Calu3 (cell line): ENCODE measurements at regions not wholly inside any gene's neighbourhood (a gene's known extent, or its start where the extent isn't known, plus 50 kb on each side); places are given as distances from the start of the nearest gene placed in this dataset.
A peak's percentile ranks its signal among the peaks of the same experiment; 100 is the strongest.

Experiments used
- BruUV-seq: library from RNA; stranded (reverse); fragments of 400-500 nt; replicated peaks from 2 replicates; lab custom pipeline; 2021; lab: Mats Ljungman, UMichigan
- CTCF ChIA-PET: fragments of 300-600 bp; sonication (Branson Sonifier 250); formaldehyde crosslinking; loops from one replicate; lab custom pipeline; 2022; ENCODE audit warnings: antibody characterized with exemption; lab: Charles Lee
- DNase-seq: peaks from one replicate; pipeline ENCODE4 v3.0.0; 2022
- H3K27ac Mint-ChIP-seq: one replicate; pipeline ENCODE4 v1.8.0; 2022; ENCODE audit warnings: mixed read lengths; ENCODE audit not compliant: unreplicated experiment
- H3K27me3 Mint-ChIP-seq: one replicate; pipeline ENCODE4 v1.8.0; 2022; ENCODE audit warnings: mixed read lengths; ENCODE audit not compliant: unreplicated experiment
- H3K36me3 Mint-ChIP-seq: one replicate; pipeline ENCODE4 v1.8.0; 2022; ENCODE audit warnings: mild to moderate bottlenecking, moderate library complexity, mixed read lengths; ENCODE audit not compliant: insufficient read depth, unreplicated experiment
- H3K4me1 Mint-ChIP-seq: one replicate; pipeline ENCODE4 v1.8.0; 2022; ENCODE audit warnings: mild to moderate bottlenecking, low read depth, mixed read lengths; ENCODE audit not compliant: unreplicated experiment
- H3K4me3 Mint-ChIP-seq: one replicate; pipeline ENCODE4 v1.8.0; 2022; ENCODE audit warnings: mild to moderate bottlenecking, low read depth, moderate library complexity, mixed read lengths; ENCODE audit not compliant: unreplicated experiment
- H3K9me3 Mint-ChIP-seq: one replicate; pipeline ENCODE4 v1.8.0; 2022; ENCODE audit warnings: low read depth, mixed read lengths; ENCODE audit not compliant: unreplicated experiment
- CTCF ChIP-seq: fragments of 200-600 bp; IDR thresholded peaks from one replicate; pipeline ENCODE4 v1.8.0; 2022; ENCODE audit warnings: antibody characterized with exemption; ENCODE audit not compliant: unreplicated experiment
- intact Hi-C: fragments of 100-400 bp; cut with micrococcal nuclease; formaldehyde crosslinking; loops from one replicate; pipeline ENCODE4 v1.10.0; 2022; ENCODE audit not compliant: unreplicated experiment

DNA sequence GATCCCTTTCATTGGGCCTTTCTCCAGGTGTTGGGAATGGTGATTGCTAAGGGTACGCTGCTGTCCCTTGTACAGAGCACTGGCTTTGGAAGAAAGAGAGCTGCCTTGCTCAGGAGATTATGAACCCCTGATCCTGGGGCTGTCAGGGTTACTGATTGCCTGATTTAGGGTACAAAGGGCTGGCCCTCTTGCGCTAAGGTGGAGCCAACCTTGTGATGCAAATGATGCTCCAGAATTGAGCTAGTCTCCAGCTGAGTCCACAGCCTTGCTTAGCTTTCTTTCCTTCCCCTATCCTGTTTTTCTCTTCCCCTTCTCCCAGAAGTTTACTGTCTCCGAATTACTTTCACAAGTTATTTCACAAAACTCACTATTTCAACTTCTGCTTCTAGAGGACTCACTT, 334.7 kb downstream of the AMY1C start:
- Mint-ChIP-seq H3K4me3 (no peak overlapping the region), H3K36me3 (no peaks in the 10 kb centered on the region), H3K4me1 (no peaks in the 10 kb centered on the region), H3K27me3 (no peaks in the 10 kb centered on the region), H3K9me3 (no peaks in the 10 kb centered on the region), H3K27ac (no peak overlapping the region)
- TF ChIP-seq CTCF, result no peak
- BruUV-seq, result no TSS peak
- CTCF ChIA-PET, result no interaction called here
- intact Hi-C loops, result no loop called here
- no peak for DNase-seq

DNA sequence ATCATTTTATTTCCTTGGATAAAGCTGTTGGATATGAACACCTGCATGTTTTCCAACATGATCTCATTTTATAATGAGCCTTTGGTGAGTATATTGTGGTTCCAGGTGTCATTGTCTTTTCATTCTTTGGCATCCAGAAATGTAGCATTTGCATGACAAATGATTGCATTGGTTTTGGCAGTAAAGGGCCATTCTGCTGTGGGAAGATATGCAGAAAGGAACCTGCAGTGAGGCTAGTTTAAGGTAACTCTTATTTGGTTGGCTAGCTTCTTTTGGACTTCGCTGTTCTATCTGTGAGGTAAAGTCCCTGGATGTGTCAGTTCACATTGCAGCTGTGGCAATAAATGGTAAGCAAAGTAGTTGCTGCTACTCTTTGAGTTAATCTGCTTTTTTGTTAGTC, 343.0 kb downstream of the AMY1C start:
- no TSS peak for BruUV-seq
- H3K9me3 Mint-ChIP-seq, result no peaks in the 10 kb centered on the region
- no peak for TF ChIP-seq CTCF
- intact Hi-C loops, result no loop called here
- H3K4me3 Mint-ChIP-seq, result no peak overlapping the region
- no peak overlapping the region for H3K27ac Mint-ChIP-seq
- DNase-seq, result no peak
- H3K27me3 Mint-ChIP-seq, result no peaks in the 10 kb centered on the region
- CTCF ChIA-PET, result no interaction called here
- H3K36me3 Mint-ChIP-seq, result no peaks in the 10 kb centered on the region
- H3K4me1 Mint-ChIP-seq, result no peaks in the 10 kb centered on the region

DNA sequence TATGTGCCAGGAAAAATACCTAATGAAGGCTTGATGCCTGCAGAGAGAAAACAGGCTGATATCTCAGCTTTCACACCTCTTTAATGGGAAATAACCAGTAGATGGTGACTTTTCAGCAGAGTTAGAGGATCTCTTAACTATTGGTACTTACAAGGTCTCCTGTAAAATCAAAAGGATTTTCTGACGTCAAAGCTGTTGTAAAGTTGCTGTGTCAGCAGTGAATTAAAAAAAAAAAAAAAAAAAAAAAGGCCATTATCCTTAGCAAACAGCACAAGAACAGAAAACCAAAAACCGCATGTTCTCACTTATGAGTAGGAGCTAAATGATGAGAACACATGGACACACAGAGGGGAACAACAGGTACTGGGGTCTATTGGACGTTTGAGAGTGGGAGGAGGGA, 349.1 kb downstream of the AMY1C start:
- CTCF ChIA-PET, result no interaction called here
- no peak for DNase-seq
- Mint-ChIP-seq H3K36me3 (no peaks in the 10 kb centered on the region), H3K9me3 (no peaks in the 10 kb centered on the region), H3K4me3 (no peak overlapping the region), H3K27ac (no peak overlapping the region), H3K4me1 (peaks cover 8% of the 10 kb centered on the region), H3K27me3 (no peaks in the 10 kb centered on the region)
- no peak for TF ChIP-seq CTCF
- intact Hi-C loops, result no loop called here
- no TSS peak for BruUV-seq

DNA sequence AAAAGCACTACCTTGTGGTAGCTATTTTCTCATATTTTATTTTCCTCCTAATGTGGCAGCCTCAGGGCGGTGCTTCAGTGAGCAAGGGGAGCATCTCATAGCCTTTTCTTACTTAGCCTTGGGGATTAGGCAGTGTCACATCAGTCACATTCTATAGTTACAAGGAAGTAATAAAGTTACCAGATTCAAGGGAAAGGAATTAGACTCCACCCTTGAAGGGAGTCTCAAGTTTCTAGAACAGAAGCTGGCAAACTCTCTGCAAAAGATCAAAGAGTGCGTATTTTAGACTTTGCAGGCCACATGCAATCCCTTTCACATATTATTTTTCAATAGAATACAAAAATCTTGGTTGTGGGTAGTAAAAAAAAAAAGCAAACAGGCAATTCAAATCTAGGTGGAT, 350.4 kb downstream of the AMY1C start:
- Mint-ChIP-seq H3K9me3 (no peaks in the 10 kb centered on the region), H3K27ac (no peak overlapping the region), H3K27me3 (no peaks in the 10 kb centered on the region), H3K36me3 (no peaks in the 10 kb centered on the region), H3K4me1 (peaks cover 8% of the 10 kb centered on the region), H3K4me3 (no peak overlapping the region)
- BruUV-seq, result no TSS peak
- TF ChIP-seq CTCF, result no peak
- DNase-seq, result peak; percentile 0
- intact Hi-C loops, result no loop called here
- CTCF ChIA-PET, result no interaction called here
